Endothelial cell of umbilical vein (primary cell): ENCODE measurements at regions not wholly inside any gene's neighbourhood (a gene's known extent, or its start where the extent isn't known, plus 50 kb on each side); places are given as distances from the start of the nearest gene placed in this dataset.

Experiments
- EZH2 ChIP-seq: IDR thresholded peaks from 2 replicates; pipeline ENCODE4 v1.6.1; 2012; ENCODE audit warnings: borderline replicate concordance, low read depth, mild to moderate bottlenecking, moderate library complexity, low read length, inconsistent platforms; ENCODE audit not compliant: severe bottlenecking
- FOS ChIP-seq: IDR thresholded peaks from 2 replicates; pipeline ENCODE4 v1.6.1; 2011; ENCODE audit warnings: mild to moderate bottlenecking, low read length, moderate library complexity, borderline replicate concordance; ENCODE audit not compliant: insufficient read depth
- GATA2 ChIP-seq: IDR thresholded peaks from 2 replicates; pipeline ENCODE4 v1.7.0; 2011; ENCODE audit warnings: low read depth, mild to moderate bottlenecking, moderate library complexity, mixed read lengths, low read length; ENCODE audit not compliant: insufficient read length, insufficient read depth
- JUN ChIP-seq: IDR thresholded peaks from 2 replicates; pipeline ENCODE4 v1.6.1; 2011; ENCODE audit warnings: borderline replicate concordance, low read depth; ENCODE audit not compliant: insufficient read length, insufficient read depth
- MYC ChIP-seq: IDR thresholded peaks from one replicate; pipeline ENCODE4 v1.6.1; 2011; ENCODE audit warnings: mild to moderate bottlenecking, low read depth, low read length
- POLR2A ChIP-seq: IDR thresholded peaks from 2 replicates; pipeline ENCODE4 v1.6.1; 2012; ENCODE audit warnings: low read depth, mild to moderate bottlenecking, control low read depth, low read length
- POLR2AphosphoS5 ChIP-seq: IDR thresholded peaks from 2 replicates; pipeline ENCODE4 v1.6.1; 2012; ENCODE audit warnings: low read depth, mild to moderate bottlenecking, control low read depth, low read length, moderate library complexity; ENCODE audit not compliant: insufficient read depth
- TF ChIP-seq, protein P1 (sequence below), 2 donors: IDR thresholded peaks; 1 replicate in 1 of 2; 2 replicates in 1 of 2; pipeline ENCODE4 v1.5.1; 2011; ENCODE audit warnings: low read length in 2 of 2, mild to moderate bottlenecking in 2 of 2, moderate library complexity in 2 of 2, control low read depth in 1 of 2, inconsistent platforms in 1 of 2, low read depth in 1 of 2; ENCODE audit not compliant: insufficient read depth in 1 of 2; ENCODE audit errors: extremely low read depth in 1 of 2
- TF ChIP-seq, protein P2 (sequence below): IDR thresholded peaks from 2 replicates; pipeline ENCODE4 v1.6.1; 2011; ENCODE audit not compliant: insufficient read depth, insufficient read length

DNA sequence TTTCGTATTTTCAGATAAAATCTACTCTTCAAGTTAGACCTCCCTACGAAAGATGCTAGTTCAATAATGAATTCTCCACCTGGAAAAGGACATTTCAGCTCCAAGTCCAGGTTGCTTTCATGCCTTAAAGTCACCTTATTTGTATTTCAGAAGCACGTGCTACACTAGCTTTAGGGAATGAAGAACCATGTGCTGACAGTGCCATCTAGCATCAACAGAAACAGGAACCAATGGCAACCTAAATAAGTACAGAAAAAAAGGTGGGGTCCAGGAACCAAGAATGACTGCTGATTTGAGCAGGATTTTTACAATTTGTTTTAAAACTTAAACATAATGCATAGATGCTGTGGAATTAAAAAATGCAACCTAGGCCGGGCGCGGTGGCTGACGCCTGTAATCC is 77.6 kb upstream of the SNRPN start:
- TF ChIP-seq, protein P1, sequence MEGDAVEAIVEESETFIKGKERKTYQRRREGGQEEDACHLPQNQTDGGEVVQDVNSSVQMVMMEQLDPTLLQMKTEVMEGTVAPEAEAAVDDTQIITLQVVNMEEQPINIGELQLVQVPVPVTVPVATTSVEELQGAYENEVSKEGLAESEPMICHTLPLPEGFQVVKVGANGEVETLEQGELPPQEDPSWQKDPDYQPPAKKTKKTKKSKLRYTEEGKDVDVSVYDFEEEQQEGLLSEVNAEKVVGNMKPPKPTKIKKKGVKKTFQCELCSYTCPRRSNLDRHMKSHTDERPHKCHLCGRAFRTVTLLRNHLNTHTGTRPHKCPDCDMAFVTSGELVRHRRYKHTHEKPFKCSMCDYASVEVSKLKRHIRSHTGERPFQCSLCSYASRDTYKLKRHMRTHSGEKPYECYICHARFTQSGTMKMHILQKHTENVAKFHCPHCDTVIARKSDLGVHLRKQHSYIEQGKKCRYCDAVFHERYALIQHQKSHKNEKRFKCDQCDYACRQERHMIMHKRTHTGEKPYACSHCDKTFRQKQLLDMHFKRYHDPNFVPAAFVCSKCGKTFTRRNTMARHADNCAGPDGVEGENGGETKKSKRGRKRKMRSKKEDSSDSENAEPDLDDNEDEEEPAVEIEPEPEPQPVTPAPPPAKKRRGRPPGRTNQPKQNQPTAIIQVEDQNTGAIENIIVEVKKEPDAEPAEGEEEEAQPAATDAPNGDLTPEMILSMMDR (IDR thresholded peaks at IDR 0.05; ENCODE audit: extremely low read depth in 1 of 2, insufficient read depth in 1 of 2, low read depth in 1 of 2, low read length in 2 of 2) = no peak
- TF ChIP-seq POLR2A (no peak), EZH2 (no peak), MYC (no peak), POLR2AphosphoS5 (no peak), GATA2 (no peak), FOS (no peak), JUN (no peak)
- TF ChIP-seq, protein P2, sequence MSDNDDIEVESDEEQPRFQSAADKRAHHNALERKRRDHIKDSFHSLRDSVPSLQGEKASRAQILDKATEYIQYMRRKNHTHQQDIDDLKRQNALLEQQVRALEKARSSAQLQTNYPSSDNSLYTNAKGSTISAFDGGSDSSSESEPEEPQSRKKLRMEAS = no peak
